ENCODE measurements at regions not wholly inside any gene's neighbourhood (a gene's known extent, or its start where the extent isn't known, plus 50 kb on each side); places are given as distances from the start of the nearest gene placed in this dataset.

GRCh38 chr4:148634476-148634875 lies 192.3 kb upstream of the NR3C2 start:
- Histone ChIP-seq H3K27ac (ENCODE audit: control insufficient read depth, insufficient read depth, low read length) (no peak overlapping the region), H3K4me3 (ENCODE audit: control insufficient read depth in 2 of 3, extremely low read depth in 1 of 3, insufficient read depth in 2 of 3, low read depth in 1 of 3, low read length in 3 of 3) (no peak overlapping the region), H3K9ac (ENCODE audit: control insufficient read depth, extremely low read depth, insufficient read depth, low read length) (no peak overlapping the region), H3K9me3 (ENCODE audit: control insufficient read depth, low read depth, low read length) (no peaks in the 10 kb centered on the region), H2AFZ (ENCODE audit: control insufficient read depth, low read length) (no peak overlapping the region), H3K79me2 (ENCODE audit: control insufficient read depth, insufficient read depth, low read length) (no peaks in the 10 kb centered on the region), H3K36me3 (ENCODE audit: control insufficient read depth in 2 of 2, extremely low read depth in 1 of 2, insufficient read depth in 2 of 2, low read length in 2 of 2) (no peaks in the 10 kb centered on the region), H3K9me1 (ENCODE audit: control insufficient read depth, extremely low read depth, insufficient read depth, low read length) (no peaks in the 10 kb centered on the region), H3K4me1 (ENCODE audit: control insufficient read depth, extremely low read depth, insufficient read depth, low read length) (peaks cover 3% of the 10 kb centered on the region), H3K27me3 (ENCODE audit: control insufficient read depth, extremely low read depth, insufficient read depth, low read length) (no peaks in the 10 kb centered on the region), H3K4me2 (ENCODE audit: control insufficient read depth, extremely low read depth, insufficient read depth, low read depth, low read length) (no peak overlapping the region), H4K20me1 (ENCODE audit: control insufficient read depth, extremely low read depth, insufficient read depth, low read length) (no peaks in the 10 kb centered on the region)
- peak; percentile 56 for FAIRE-seq
- dilution Hi-C loops (cut with MboI; ENCODE audit: extremely low pct_ligation_motif_present, low sequenced_read_pairs) = no loop called here
- no peak for DNase-seq (ENCODE audit: low read depth, low spot score)
- no peak for TF ChIP-seq EZH2 (IDR thresholded peaks at IDR 0.05; ENCODE audit: low read length)
- TF ChIP-seq, protein P1, sequence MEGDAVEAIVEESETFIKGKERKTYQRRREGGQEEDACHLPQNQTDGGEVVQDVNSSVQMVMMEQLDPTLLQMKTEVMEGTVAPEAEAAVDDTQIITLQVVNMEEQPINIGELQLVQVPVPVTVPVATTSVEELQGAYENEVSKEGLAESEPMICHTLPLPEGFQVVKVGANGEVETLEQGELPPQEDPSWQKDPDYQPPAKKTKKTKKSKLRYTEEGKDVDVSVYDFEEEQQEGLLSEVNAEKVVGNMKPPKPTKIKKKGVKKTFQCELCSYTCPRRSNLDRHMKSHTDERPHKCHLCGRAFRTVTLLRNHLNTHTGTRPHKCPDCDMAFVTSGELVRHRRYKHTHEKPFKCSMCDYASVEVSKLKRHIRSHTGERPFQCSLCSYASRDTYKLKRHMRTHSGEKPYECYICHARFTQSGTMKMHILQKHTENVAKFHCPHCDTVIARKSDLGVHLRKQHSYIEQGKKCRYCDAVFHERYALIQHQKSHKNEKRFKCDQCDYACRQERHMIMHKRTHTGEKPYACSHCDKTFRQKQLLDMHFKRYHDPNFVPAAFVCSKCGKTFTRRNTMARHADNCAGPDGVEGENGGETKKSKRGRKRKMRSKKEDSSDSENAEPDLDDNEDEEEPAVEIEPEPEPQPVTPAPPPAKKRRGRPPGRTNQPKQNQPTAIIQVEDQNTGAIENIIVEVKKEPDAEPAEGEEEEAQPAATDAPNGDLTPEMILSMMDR (optimal IDR thresholded peaks at IDR 0.05 in 1 of 3, IDR thresholded peaks at IDR 0.05 in 1 of 3, conservative IDR thresholded peaks at IDR 0.05 in 1 of 3; ENCODE audit: extremely low read depth in 1 of 3, insufficient read depth in 2 of 3, low read length in 3 of 3) = peak in 1 of 3 experiments; percentile 4

DNA sequence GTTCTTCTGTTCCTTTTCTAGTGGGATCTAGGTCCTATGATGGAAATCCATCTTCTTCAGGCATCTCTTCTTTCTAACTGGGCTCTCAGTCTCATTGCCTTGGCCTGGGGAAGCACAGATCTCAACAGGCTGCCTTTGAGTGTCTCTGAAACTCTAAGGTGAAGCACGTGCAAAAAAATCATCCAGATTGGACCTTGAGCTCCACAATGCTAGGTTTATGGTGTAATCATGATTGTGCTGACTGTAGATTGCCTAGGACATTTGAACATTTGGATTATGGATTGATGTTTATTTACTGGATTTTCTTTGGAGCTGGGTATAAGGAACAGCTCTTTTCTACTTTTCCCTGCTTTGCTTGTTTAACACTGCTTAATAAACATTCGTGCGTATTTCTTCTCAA lies 191.5 kb upstream of the NR3C2 start:
- Histone ChIP-seq H3K27ac (ENCODE audit: control insufficient read depth, insufficient read depth, low read length) (no peak overlapping the region), H2AFZ (ENCODE audit: control insufficient read depth, low read length) (no peak overlapping the region), H3K79me2 (ENCODE audit: control insufficient read depth, insufficient read depth, low read length) (no peaks in the 10 kb centered on the region), H4K20me1 (ENCODE audit: control insufficient read depth, extremely low read depth, insufficient read depth, low read length) (no peaks in the 10 kb centered on the region), H3K9ac (ENCODE audit: control insufficient read depth, extremely low read depth, insufficient read depth, low read length) (no peak overlapping the region), H3K4me3 (ENCODE audit: control insufficient read depth in 2 of 3, extremely low read depth in 1 of 3, insufficient read depth in 2 of 3, low read depth in 1 of 3, low read length in 3 of 3) (no peak overlapping the region), H3K4me2 (ENCODE audit: control insufficient read depth, extremely low read depth, insufficient read depth, low read depth, low read length) (no peak overlapping the region), H3K4me1 (ENCODE audit: control insufficient read depth, extremely low read depth, insufficient read depth, low read length) (peaks cover 3% of the 10 kb centered on the region), H3K36me3 (ENCODE audit: control insufficient read depth in 2 of 2, extremely low read depth in 1 of 2, insufficient read depth in 2 of 2, low read length in 2 of 2) (no peaks in the 10 kb centered on the region), H3K9me1 (ENCODE audit: control insufficient read depth, extremely low read depth, insufficient read depth, low read length) (no peaks in the 10 kb centered on the region), H3K9me3 (ENCODE audit: control insufficient read depth, low read depth, low read length) (no peaks in the 10 kb centered on the region), H3K27me3 (ENCODE audit: control insufficient read depth, extremely low read depth, insufficient read depth, low read length) (no peaks in the 10 kb centered on the region)
- FAIRE-seq = no peak
- no peak for DNase-seq (ENCODE audit: low read depth, low spot score)
- dilution Hi-C loops (cut with MboI; ENCODE audit: extremely low pct_ligation_motif_present, low sequenced_read_pairs) = no loop called here
- TF ChIP-seq EZH2 (IDR thresholded peaks at IDR 0.05; ENCODE audit: low read length) = no peak
- TF ChIP-seq, protein P1 (optimal IDR thresholded peaks at IDR 0.05 in 1 of 3, IDR thresholded peaks at IDR 0.05 in 1 of 3, conservative IDR thresholded peaks at IDR 0.05 in 1 of 3; ENCODE audit: extremely low read depth in 1 of 3, insufficient read depth in 2 of 3, low read length in 3 of 3) = no peak
